ENCODE measurements at regions not wholly inside any gene's neighbourhood (a gene's known extent, or its start where the extent isn't known, plus 50 kb on each side); places are given as distances from the start of the nearest gene placed in this dataset.
"Not testable (repeated sequence)": the region's sequence is repeated elsewhere in the genome, so short reads cannot be mapped to it uniquely, and the experiment has no call there.

- DNase-seq (ENCODE audit: low read depth): no peak
Measured at GRCh38 chr4:79266136-79266535, 59.7 kb downstream of the NAA11 start.

- DNase-seq (ENCODE audit: low read depth): no peak
Measured at GRCh38 chr4:79259242-79259641, 66.6 kb downstream of the NAA11 start.

- no peak for DNase-seq (ENCODE audit: low read depth)
Measured at GRCh38 chr4:79258614-79259176, 67.2 kb downstream of the NAA11 start.

GRCh38 chr4:79257953-79258613 lies 67.8 kb downstream of the NAA11 start:
- no peak for DNase-seq (ENCODE audit: low read depth)

GRCh38 chr4:79255793-79256192 lies 70.1 kb downstream of the NAA11 start:
- no peak for DNase-seq (ENCODE audit: low read depth)

GRCh38 chr4:79253924-79254323 lies 71.9 kb downstream of the NAA11 start:
- DNase-seq (ENCODE audit: low read depth): no peak

- no peak for DNase-seq (ENCODE audit: low read depth)
Measured at GRCh38 chr4:79253168-79253567, 72.7 kb downstream of the NAA11 start.

GRCh38 chr4:79250887-79251286 lies 75.0 kb downstream of the NAA11 start:
- DNase-seq (ENCODE audit: low read depth): peak; percentile 3

GRCh38 chr4:79249881-79250503 lies 75.9 kb downstream of the NAA11 start:
- no peak for DNase-seq (ENCODE audit: low read depth)

GRCh38 chr4:79248610-79249009 lies 77.3 kb downstream of the NAA11 start:
- no peak for DNase-seq (ENCODE audit: low read depth)

GRCh38 chr4:79247695-79248394 lies 78.0 kb downstream of the NAA11 start:
- no peak for DNase-seq (ENCODE audit: low read depth)

GRCh38 chr4:79245200-79245940 lies 80.5 kb downstream of the NAA11 start:
- DNase-seq (ENCODE audit: low read depth): not testable (repeated sequence)

- peak; percentile 15 for DNase-seq (ENCODE audit: low read depth)
Measured at GRCh38 chr4:79241846-79242245, 84.0 kb downstream of the NAA11 start.

GRCh38 chr4:79237851-79238250 lies 88.0 kb downstream of the NAA11 start:
- DNase-seq (ENCODE audit: low read depth): no peak

- DNase-seq (ENCODE audit: low read depth): no peak
Measured at GRCh38 chr4:79236785-79237184, 89.1 kb downstream of the NAA11 start.

GRCh38 chr4:79235095-79235494 lies 90.8 kb downstream of the NAA11 start:
- DNase-seq (ENCODE audit: low read depth): no peak

- no peak for DNase-seq (ENCODE audit: low read depth)
Measured at GRCh38 chr4:79233820-79234219, 92.0 kb downstream of the NAA11 start.

- no peak for DNase-seq (ENCODE audit: low read depth)
Measured at GRCh38 chr4:79232540-79232939, 93.3 kb downstream of the NAA11 start.

GRCh38 chr4:79227860-79228259 lies 98.0 kb downstream of the NAA11 start:
- no peak for DNase-seq (ENCODE audit: low read depth)

GRCh38 chr4:79225360-79225759 lies 100.5 kb downstream of the NAA11 start:
- DNase-seq (ENCODE audit: low read depth): no peak

- no peak for DNase-seq (ENCODE audit: low read depth)
Measured at GRCh38 chr4:79224777-79225104, 101.1 kb downstream of the NAA11 start.

- DNase-seq (ENCODE audit: low read depth): no peak
Measured at GRCh38 chr4:79223993-79224776, 101.7 kb downstream of the NAA11 start.
